DND-41 (cell line): ENCODE measurements at regions not wholly inside any gene's neighbourhood (a gene's known extent, or its start where the extent isn't known, plus 50 kb on each side); places are given as distances from the start of the nearest gene placed in this dataset.

Experiments used
- ATAC-seq: fragments of 200-7000 bp; cut with Tn5 transposase; 3 replicates; pipeline ENCODE4 v1.9.1; 2021; ENCODE audit warnings: low read depth; ENCODE audit not compliant: insufficient read depth
- DNase-seq: peaks from one replicate; pipeline ENCODE4 v3.0.0-alpha.2; 2020
- H2AFZ ChIP-seq: 2 replicates; pipeline ENCODE4 v1.6.0; 2012; ENCODE audit warnings: low read depth, low read length
- H3K27ac ChIP-seq: 2 replicates; pipeline ENCODE4 v1.5.1; 2012; ENCODE audit warnings: low read length, inconsistent platforms
- H3K27me3 ChIP-seq: fragments of 200-600 bp; sonication (generic); 2 replicates; pipeline ENCODE4 v1.6.0; 2012; ENCODE audit warnings: low read length, mild to moderate bottlenecking, inconsistent platforms; ENCODE audit not compliant: insufficient read depth, poor library complexity
- H3K36me3 ChIP-seq: 2 replicates; pipeline ENCODE4 v1.5.1; 2012; ENCODE audit warnings: low read length, inconsistent platforms; ENCODE audit not compliant: insufficient read depth
- H3K4me1 ChIP-seq: 2 replicates; pipeline ENCODE4 v1.5.1; 2012; ENCODE audit warnings: mild to moderate bottlenecking, low read length; ENCODE audit not compliant: insufficient read depth
- H3K4me2 ChIP-seq: 2 replicates; pipeline ENCODE4 v1.6.0; 2012; ENCODE audit warnings: mild to moderate bottlenecking, moderate library complexity, low read length, inconsistent platforms; ENCODE audit not compliant: insufficient read depth
- H3K4me3 ChIP-seq, 2 experiments: fragments of 200-600 bp in 1 of 2; shearing (Covaris generic) in 1 of 2; 2 replicates each; pipeline ENCODE4 v1.5.1; 2012 to 2016; ENCODE audit warnings: inconsistent platforms in 2 of 2, low read length in 2 of 2, mild to moderate bottlenecking in 2 of 2, low read depth in 1 of 2, moderate library complexity in 1 of 2
- H3K79me2 ChIP-seq: 2 replicates; pipeline ENCODE4 v1.6.0; 2012; ENCODE audit warnings: low read length, inconsistent platforms; ENCODE audit not compliant: insufficient read depth
- H3K9ac ChIP-seq: 2 replicates; pipeline ENCODE4 v1.6.0; 2012; ENCODE audit warnings: low read depth, mild to moderate bottlenecking, inconsistent platforms, low read length, moderate library complexity
- H3K9me3 ChIP-seq: 2 replicates; pipeline ENCODE4 v1.5.1; 2012; ENCODE audit warnings: low read length, moderate library complexity, mild to moderate bottlenecking, inconsistent platforms; ENCODE audit not compliant: insufficient read depth, severe bottlenecking
- H4K20me1 ChIP-seq: 2 replicates; pipeline ENCODE4 v1.6.0; 2012; ENCODE audit warnings: low read length; ENCODE audit not compliant: insufficient read depth
- EZH2 ChIP-seq: IDR thresholded peaks from 3 replicates; pipeline ENCODE4 v1.6.1; 2012; ENCODE audit warnings: borderline replicate concordance, low read depth, mild to moderate bottlenecking, moderate library complexity, low read length, inconsistent platforms; ENCODE audit not compliant: severe bottlenecking
- TF ChIP-seq, protein P1 (sequence below): IDR thresholded peaks from 2 replicates; pipeline ENCODE4 v1.5.1; 2012; ENCODE audit warnings: borderline replicate concordance, low read length, moderate library complexity, mild to moderate bottlenecking; ENCODE audit not compliant: poor library complexity, severe bottlenecking; ENCODE audit errors: extremely low read depth

DNA sequence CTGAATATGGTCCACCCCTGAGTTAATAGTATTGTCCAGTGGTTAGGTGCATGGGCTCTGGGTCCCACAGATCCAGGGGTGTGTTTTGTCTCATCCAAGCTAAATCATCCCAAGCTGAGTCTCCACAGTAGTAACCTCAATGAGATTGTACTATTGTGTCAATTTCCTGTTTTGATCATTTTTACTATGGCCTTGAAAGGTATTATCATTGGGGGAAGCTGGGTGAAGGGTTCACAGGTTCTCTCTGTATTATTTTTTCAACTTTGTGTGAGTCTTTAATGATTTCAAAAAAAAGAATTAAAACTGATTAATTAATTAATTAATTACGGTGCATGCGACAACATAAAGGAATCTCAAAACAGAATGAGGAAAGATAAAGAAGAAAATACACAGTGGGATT, 266.1 kb downstream of the MN1 start:
- TF ChIP-seq EZH2: no peak
- TF ChIP-seq, protein P1, sequence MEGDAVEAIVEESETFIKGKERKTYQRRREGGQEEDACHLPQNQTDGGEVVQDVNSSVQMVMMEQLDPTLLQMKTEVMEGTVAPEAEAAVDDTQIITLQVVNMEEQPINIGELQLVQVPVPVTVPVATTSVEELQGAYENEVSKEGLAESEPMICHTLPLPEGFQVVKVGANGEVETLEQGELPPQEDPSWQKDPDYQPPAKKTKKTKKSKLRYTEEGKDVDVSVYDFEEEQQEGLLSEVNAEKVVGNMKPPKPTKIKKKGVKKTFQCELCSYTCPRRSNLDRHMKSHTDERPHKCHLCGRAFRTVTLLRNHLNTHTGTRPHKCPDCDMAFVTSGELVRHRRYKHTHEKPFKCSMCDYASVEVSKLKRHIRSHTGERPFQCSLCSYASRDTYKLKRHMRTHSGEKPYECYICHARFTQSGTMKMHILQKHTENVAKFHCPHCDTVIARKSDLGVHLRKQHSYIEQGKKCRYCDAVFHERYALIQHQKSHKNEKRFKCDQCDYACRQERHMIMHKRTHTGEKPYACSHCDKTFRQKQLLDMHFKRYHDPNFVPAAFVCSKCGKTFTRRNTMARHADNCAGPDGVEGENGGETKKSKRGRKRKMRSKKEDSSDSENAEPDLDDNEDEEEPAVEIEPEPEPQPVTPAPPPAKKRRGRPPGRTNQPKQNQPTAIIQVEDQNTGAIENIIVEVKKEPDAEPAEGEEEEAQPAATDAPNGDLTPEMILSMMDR: no peak
- no peaks in the 10 kb centered on the region for H3K79me2 ChIP-seq
- no peaks in the 10 kb centered on the region for H3K4me1 ChIP-seq
- H3K36me3 ChIP-seq: no peaks in the 10 kb centered on the region
- no peak overlapping the region for H3K4me2 ChIP-seq
- H3K4me3 ChIP-seq: no peak overlapping the region
- no peak overlapping the region for H3K27ac ChIP-seq
- H4K20me1 ChIP-seq: no peaks in the 10 kb centered on the region
- DNase-seq (no peak), ATAC-seq (no peak)
- H3K27me3 ChIP-seq: no peaks in the 10 kb centered on the region
- H3K9ac ChIP-seq: no peak overlapping the region
- no peaks in the 10 kb centered on the region for H3K9me3 ChIP-seq
- no peak overlapping the region for H2AFZ ChIP-seq

DNA sequence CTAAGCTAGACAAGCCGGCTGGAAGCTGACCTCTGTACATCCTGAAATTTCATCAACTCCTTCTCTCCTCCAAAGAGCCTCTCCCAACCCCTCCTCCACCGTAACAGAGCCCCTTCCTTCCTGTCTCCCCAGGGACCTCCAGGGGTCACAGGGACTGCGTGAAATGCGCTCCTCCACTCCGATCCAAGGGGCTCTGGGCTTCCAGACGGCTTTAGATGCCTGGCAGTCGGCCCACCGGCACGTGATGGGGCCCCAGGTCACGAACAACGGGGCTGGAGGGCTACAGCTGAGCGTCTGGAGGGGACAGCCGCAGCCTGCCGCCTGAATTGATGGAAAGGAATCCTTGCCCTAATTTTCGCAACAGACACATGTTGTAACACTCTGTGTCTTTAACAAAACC, 264.1 kb downstream of the MN1 start:
- no peak for DNase-seq
- no peak overlapping the region for H3K9ac ChIP-seq

DNA sequence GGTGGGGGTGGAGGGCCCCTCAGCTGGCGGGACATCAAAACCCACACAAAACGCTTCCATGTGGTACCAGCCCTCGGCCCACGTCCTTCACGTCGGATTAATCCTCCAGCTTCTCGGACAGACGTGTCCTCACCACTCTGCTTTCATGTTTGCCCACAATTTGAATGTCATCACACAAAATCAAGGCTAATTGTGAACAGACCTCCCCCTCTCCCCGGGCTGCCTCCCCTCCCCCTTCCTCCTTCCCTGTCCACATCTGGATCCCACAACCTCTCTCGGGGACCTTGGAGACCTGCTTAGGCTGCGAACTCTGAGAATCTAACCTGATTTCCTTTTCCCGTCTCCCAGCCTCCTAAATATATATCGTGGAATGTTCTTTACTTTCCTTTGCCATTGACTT, 262.9 kb downstream of the MN1 start:
- no peaks in the 10 kb centered on the region for H3K9me3 ChIP-seq
- no peak overlapping the region for H3K27ac ChIP-seq
- no peak overlapping the region for H3K4me3 ChIP-seq
- no peaks in the 10 kb centered on the region for H3K79me2 ChIP-seq
- no peaks in the 10 kb centered on the region for H3K27me3 ChIP-seq
- no peaks in the 10 kb centered on the region for H3K4me1 ChIP-seq
- H4K20me1 ChIP-seq: no peaks in the 10 kb centered on the region; the same call in 1 of the 2 replicates
- no peak for DNase-seq
- H3K36me3 ChIP-seq: no peaks in the 10 kb centered on the region
- no peak overlapping the region for H3K4me2 ChIP-seq
- H2AFZ ChIP-seq: no peak overlapping the region
- ATAC-seq: no peak
- TF ChIP-seq, protein P1: no peak
- TF ChIP-seq EZH2: no peak
- no peak overlapping the region for H3K9ac ChIP-seq

More for the DNA sequence above, 264.1 kb downstream of the MN1 start:
- no peaks in the 10 kb centered on the region for H3K9me3 ChIP-seq
- no peaks in the 10 kb centered on the region for H4K20me1 ChIP-seq
- no peak overlapping the region for H3K27ac ChIP-seq
- ATAC-seq: no peak
- H2AFZ ChIP-seq: no peak overlapping the region
- no peak overlapping the region for H3K4me3 ChIP-seq
- TF ChIP-seq, protein P1: no peak
- no peak for TF ChIP-seq EZH2
- H3K4me2 ChIP-seq: no peak overlapping the region
- H3K27me3 ChIP-seq: no peaks in the 10 kb centered on the region
- H3K4me1 ChIP-seq: no peaks in the 10 kb centered on the region
- H3K79me2 ChIP-seq: no peaks in the 10 kb centered on the region
- no peaks in the 10 kb centered on the region for H3K36me3 ChIP-seq

DNA sequence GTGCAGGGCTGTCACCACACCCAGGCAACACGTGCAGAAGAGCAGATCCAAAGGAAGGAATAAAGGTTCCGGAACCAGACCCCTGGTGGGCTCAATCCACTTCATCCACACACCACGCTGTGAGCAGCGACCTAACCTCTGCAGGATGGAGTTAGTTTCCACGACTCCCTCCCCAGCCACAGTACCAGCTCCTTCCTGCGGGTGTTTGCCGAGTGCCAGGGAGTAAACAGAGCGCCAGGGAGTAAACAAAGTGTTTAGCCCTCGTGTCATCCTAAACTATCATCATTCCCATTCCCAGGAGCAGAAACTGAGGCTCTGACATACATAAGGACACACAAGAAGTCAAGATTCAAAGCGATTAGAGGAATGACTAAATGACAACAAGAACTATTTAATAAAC, 261.3 kb downstream of the MN1 start:
- no peak for TF ChIP-seq EZH2
- TF ChIP-seq, protein P1: no peak
- Histone ChIP-seq H3K9ac (no peak overlapping the region), H3K4me1 (no peaks in the 10 kb centered on the region), H3K4me3 (no peak overlapping the region), H4K20me1 (no peaks in the 10 kb centered on the region; the same call in 1 of the 2 replicates), H3K27ac (no peak overlapping the region), H3K27me3 (no peaks in the 10 kb centered on the region), H3K4me2 (no peak overlapping the region), H3K79me2 (no peaks in the 10 kb centered on the region), H3K36me3 (no peaks in the 10 kb centered on the region), H3K9me3 (no peaks in the 10 kb centered on the region), H2AFZ (no peak overlapping the region)
- no peak for DNase-seq
- no peak for ATAC-seq
